ENCODE measurements at regions not wholly inside any gene's neighbourhood (a gene's known extent, or its start where the extent isn't known, plus 50 kb on each side); places are given as distances from the start of the nearest gene placed in this dataset.

GRCh38 chr22:26812731-26813130 is 155.3 kb downstream of the MIAT start:
- no peak for TF ChIP-seq TAF1 (IDR thresholded peaks at IDR 0.05; ENCODE audit: borderline replicate concordance, insufficient read depth, low read length)
- TF ChIP-seq SIN3A (IDR thresholded peaks at IDR 0.05; ENCODE audit: borderline replicate concordance, insufficient read depth, low read length), result no peak
- no peak for TF ChIP-seq POLR2AphosphoS5 (IDR thresholded peaks at IDR 0.05; ENCODE audit: low read depth, low read length)
- no peak for TF ChIP-seq FOXP2 (optimal IDR thresholded peaks at IDR 0.05; ENCODE audit: borderline replicate concordance, extremely low read depth, extremely low read length, insufficient read depth)

All from PFSK-1 (cell line).